T-helper 1 cell treated with Interleukin-12 subunit alpha and Interleukin-12 subunit beta and Interleukin-4 antibody, amounts not matched to agents 30 ng/mL and 1 ng/mL, for 36 hours (primary cell): ENCODE measurements at regions not wholly inside any gene's neighbourhood (a gene's known extent, or its start where the extent isn't known, plus 50 kb on each side); places are given as distances from the start of the nearest gene placed in this dataset.
"Not testable (repeated sequence)": the region's sequence is repeated elsewhere in the genome, so short reads cannot be mapped to it uniquely, and the experiment has no call there.

Source experiments
- intact Hi-C: fragments of 100-400 bp; cut with micrococcal nuclease; formaldehyde crosslinking; loops from one replicate; pipeline ENCODE4 v1.15.1; 2024

DNA sequence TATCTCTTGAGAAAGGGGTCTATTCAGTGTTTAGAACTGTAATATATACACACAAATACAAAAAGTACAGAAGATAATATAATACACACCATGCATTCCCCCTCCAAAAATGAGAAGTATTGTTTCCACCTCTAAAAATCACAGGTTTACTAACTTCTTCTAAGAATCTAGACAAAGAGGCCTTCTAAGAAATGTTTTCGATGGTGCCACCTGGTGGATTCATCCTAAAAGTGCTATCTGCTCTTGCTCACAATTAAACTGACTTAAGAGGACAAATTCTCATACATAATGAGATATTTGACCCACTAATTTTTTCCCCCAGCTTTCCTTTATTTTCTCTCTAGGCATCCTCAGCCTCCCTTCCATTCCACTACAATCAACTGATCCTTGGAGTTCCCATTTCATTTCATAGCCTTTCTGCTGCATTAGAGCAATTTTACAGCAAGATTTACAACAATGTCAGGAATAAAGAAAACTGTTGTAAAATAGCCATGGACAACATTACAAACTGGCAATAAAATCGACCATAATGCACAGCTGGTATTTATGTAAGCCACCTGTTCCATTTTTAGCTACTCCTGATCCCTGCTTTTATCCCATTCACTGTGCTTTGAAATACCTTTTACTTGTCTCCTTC, 124.6 kb downstream of the ARRDC4 start:
- intact Hi-C loops, result loop anchor here (1.0 kb wide), 2 partner anchors 93 to 176 kb away; no protein-coding TSS in a partner anchor

DNA sequence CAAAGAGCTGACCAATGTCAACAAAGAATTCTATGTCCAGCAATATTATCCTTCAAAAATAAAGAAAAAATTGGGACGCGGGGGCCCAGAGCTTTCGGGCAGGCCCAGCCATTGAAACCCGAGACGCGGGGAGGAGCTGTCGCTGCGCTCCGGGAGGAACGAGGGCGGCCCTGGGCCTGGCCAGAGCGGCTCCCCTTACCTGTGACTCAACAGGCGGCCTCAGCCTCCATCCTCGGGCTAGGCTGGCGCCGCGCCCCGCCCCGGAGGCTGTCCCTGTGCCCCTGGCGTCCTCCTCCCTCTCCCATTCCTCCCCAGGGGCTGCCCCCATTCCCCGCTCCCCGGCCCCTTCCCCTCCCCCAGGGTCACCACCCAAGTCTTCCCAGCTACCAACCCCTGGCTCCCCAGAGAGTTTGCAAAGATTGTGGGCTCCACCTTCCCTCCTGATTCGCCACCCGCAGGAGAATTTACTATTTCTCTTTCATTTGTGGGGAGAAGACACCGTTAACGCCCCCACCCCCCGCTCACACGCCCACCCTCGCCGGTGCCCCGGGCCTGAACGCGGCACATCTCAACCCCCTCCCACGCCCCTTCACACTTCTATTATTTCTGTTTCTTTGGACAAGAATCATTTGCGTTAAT, 127.9 kb downstream of the ARRDC4 start:
- intact Hi-C loops, result not testable (repeated sequence)

DNA sequence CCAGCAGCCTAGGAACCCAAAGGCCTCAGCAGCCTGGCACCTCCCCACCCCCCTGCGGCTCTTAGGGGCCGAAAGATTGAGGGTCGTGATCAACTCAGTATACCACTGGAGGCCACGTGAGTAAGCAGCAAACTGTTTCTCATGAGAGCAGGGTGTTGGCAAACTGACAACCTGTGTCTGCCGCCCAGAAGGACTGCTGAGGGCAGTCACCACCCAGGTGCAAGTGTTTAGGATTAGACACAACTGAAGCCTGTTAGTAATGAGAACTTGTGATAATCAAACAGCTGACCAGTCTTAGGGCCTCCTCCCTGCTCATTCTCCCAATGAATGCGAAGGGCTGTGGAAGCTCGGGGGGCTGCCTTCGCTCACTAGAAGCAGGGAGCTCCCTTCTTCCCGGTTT, 128.8 kb downstream of the ARRDC4 start:
- intact Hi-C loops, result not testable (repeated sequence)

DNA sequence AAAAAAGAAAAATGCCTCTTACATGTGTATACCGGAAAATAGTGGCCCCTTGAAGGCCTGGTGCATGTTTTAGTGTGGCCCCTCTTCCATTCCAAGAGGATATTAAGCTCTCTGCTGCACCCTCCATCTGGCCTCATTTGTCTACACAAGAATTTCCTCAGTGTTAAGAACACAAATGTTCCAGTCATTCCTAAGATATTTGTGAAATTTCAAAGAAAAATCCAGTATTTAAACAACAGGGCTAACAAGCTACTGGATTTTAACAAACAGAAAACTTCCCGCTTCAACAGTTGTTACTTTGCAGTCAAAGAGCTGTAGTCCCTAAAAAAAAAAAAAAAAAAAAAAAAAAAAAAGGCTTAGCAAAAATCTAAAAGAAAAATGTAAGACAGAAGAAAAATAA, 137.5 kb downstream of the ARRDC4 start:
- intact Hi-C loops, result not testable (repeated sequence)

DNA sequence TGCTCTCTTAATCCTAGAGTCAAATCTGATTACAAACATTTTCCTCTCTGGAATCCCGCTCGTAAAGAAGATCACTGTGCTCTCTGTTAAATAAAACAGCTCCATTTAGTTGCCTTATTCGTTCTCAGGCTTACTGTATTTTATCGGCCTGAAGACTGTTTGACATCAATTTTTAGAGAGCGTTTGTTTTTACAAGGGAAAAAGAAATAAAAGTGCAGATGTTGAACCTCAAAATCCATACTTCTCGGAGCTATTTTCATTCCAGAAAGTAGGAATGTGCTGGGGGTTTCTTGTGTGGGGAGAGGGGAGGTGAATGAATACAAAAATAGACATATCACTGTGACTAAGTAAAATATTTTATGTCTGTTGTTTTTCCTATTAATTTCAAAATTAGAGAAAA, 140.1 kb downstream of the ARRDC4 start:
- intact Hi-C loops, result not testable (repeated sequence)

DNA sequence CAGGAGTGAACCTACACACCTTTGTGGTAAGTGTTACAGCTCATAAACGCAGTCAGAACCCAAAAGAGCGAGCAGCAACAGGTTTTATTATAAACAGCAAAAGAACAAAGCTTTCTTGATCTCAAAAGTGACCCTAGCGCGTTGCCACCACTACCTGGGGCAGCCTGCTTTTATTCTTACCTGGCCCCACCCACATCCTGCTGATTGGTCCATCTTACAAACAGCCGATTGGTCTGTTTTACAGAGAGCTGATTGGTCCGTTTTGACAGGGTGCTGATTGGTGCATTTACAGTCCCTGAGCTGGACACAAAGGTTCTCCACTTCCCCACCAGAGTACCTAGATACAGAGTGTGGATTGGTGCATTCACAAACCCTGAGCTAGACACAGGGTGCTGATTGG, 143.1 kb downstream of the ARRDC4 start:
- intact Hi-C loops, result no loop called here

DNA sequence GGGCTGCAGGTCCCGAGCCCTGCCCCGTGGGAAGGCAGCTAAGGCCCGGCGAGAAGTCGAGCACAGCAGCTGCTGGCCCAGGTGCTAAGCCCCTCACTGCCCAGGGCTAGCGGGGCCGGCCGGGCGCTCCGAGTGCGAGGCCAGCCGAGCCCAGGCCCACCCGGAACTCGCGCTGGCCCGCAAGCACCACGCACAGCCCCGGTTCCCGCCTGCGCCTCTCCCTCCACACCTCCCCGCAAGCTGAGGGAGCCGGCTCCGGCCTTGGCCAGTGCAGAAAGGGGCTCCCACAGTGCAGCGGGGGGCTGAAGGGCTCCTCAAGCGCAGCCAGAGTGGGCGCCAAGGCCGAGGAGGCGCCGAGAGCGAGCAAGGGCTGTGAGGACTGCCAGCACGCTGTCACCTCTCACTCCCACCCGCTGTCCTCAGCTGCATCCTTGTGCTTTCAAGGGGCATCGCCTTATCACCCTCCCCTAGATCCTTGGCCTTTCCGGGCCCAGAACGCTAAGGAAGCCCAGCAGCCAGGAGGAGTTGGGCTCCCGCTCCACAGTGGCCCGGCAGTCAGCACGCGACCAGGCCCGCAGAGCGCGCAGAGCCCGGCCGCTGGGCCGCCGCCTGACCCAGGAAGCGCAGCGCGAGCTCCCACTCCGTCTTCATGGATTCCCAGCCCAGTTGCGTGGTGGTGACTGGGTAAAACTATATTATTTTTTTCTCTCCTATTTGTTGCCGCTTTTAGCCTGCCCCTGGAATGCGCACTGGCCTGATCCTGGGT, 144.1 kb downstream of the ARRDC4 start:
- intact Hi-C loops, result not testable (repeated sequence)

DNA sequence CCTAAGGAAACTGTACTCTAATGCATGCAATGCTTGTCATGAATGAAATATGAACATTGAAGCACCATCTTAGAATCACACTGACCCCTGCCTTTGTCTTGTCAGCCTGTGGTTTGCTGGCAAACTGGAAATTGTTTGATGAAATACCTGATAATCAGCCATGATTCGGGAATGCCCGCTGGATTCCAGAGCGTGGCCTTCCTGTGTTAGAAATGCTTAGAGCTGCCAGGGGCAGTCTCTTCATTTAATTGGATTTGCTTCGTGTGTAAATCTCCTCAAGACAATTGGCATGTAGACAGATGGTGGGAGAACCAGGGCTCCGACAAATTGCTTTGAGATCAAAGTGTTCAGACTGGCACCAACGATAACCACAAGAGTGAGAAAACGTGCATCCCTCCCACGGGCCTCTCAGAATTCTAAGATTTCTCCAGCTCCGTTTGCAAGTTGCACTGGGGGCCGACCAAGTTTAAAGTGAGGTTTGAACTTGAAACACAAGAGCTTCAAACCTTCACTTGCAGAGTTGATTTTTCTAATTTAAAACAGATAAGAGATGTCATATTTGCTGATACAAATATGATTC, 146.2 kb downstream of the ARRDC4 start:
- intact Hi-C loops, result not testable (repeated sequence)

DNA sequence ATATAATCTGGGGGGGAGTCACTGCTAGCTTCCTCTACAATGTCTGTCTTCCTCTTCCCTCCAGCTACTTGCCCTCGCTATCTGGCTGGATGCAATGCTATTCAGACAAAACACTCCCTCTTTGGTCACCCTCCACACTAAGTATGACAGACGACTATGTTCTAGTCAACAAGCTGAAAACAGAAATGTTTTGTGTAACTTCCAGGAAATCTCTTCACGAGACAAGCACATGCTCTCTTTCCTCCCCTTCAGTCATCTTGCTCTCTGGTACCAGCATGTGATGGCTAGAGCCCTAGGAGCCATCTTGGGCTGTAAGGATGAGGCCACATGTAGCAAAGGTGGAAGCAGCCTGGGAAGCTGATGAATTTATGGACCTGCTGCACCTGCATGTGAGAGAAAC, 151.3 kb downstream of the ARRDC4 start:
- intact Hi-C loops, result no loop called here

DNA sequence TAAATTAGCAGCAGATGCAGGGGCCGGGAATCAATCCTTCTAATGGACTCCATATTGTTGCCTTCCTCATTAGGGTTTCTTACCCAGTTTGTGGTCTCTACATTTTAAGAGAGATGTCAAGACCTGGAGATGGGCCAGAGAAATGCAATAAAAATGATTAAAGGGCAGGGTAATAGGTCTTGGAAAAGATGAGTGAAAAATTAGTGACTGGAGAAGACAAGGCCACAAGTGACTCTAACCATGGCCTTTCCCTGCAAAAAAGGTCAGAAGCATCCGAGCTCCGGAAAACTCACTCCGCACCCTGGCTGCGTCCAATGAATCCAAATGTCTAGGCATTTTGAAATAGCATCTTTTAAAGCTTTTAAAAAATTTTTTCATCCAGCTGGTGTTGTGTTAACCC, 152.8 kb downstream of the ARRDC4 start:
- intact Hi-C loops, result no loop called here

DNA sequence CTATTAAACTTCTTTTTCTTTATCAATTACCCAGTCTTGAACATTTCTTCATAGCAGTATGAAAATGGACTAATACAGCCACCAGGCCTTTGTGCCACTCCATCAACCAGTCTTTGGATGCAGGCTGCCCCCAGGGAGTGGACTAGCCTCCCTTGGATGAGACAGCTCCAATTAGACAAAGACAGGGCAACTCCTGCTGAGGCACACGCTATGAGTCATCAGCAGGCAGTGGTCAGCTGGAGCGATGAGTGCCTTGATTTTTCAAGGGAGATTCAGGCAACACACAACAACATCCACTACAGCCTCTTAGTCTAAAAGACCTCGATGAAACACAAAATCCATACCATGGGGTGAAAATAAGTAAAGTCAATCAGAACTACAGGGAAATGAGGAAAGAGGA, 160.1 kb downstream of the ARRDC4 start:
- intact Hi-C loops, result no loop called here

DNA sequence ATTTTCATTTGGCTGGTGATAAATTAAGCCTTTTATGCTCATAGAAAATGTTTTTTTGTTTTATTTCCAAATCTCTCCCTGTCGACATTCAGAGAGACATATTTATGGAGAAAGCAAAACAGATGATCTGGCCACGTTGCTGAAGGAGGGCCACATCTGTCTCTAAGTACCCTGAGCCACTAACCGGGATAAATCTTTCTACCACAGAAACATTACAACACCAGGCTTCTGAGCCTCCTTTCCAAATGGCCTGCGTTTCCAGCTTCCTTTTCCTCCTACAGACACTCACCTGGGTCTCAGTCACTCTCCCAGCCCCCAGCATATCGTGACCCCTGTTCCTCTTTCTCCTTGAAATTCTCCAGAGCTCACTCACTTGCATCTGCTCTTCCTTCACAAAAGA, 161.0 kb downstream of the ARRDC4 start:
- intact Hi-C loops, result no loop called here

DNA sequence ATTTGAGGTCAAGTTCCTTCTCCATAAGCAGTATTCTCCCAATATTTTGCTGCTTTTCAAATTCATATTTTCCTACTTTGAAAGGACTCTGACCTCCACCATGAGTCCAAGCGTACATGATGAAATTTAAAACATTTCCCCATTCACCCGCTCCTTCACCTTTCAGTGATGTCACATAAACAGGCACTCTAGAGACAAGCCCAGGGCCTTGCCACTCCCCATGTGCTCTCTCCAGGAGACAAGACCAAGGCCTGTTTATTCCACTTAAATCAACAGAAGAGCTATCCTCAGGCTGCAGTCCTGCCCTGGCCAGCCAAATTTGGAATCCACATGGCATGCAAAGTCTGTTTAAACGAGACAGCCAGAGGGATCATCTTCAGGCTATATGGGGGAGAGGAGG, 161.5 kb downstream of the ARRDC4 start:
- intact Hi-C loops, result no loop called here

DNA sequence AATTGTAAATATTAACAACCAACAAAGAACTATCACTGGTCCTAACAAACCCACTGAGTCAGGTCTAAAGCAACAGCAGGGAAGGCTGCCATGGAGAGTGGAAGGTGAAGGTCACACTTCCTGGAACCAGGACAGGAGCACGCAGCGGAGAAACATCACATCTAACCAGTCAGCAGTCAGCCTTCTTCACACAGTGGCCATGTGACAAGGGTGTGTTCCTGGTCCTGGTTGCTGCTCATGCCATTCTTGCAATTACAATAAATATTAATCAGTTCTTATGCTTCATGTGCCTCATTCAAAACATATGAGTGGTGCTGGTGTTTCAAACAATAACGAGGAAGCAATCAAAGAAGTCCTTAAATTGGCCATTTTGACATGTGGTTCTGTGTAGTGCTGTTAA, 162.8 kb downstream of the ARRDC4 start:
- intact Hi-C loops, result no loop called here

DNA sequence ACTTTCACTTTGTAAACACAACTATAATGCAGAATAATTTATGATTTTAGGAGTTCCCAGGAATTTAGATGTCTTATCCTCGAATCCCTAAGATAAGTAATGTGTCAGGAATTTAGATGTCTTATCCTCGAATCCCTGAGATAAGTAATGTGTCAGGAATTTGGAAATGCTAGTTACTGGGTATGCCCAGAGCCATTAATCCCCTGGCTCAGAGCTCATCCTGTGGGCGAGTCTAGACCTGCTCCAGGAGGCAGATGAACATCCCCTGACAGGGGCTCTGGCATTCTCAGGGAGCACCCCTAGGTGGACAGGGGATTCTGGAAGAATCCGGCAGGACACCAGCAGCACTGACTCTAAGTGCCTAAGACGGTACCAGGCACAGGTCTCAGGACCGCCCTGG, 163.3 kb downstream of the ARRDC4 start:
- intact Hi-C loops, result no loop called here

DNA sequence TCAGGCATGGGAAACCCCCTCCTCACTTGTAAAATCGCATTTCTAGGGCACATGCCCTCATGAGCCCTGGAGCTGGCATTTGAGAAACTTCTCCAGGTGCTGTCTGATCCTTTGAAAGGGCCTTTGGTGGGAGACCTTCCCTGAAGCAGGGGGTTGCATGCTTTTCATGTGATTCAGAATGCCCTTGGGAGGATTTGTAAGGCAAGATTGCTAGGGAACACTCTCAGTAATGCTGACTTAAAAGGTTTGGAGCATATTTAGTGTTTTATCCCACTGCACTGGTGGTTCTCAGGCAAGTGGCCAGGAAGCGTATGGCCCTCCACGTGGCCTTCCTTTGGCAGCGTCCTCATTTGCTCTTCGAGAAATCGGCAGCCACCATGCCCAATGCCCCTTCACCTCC, 164.1 kb downstream of the ARRDC4 start:
- intact Hi-C loops, result no loop called here

DNA sequence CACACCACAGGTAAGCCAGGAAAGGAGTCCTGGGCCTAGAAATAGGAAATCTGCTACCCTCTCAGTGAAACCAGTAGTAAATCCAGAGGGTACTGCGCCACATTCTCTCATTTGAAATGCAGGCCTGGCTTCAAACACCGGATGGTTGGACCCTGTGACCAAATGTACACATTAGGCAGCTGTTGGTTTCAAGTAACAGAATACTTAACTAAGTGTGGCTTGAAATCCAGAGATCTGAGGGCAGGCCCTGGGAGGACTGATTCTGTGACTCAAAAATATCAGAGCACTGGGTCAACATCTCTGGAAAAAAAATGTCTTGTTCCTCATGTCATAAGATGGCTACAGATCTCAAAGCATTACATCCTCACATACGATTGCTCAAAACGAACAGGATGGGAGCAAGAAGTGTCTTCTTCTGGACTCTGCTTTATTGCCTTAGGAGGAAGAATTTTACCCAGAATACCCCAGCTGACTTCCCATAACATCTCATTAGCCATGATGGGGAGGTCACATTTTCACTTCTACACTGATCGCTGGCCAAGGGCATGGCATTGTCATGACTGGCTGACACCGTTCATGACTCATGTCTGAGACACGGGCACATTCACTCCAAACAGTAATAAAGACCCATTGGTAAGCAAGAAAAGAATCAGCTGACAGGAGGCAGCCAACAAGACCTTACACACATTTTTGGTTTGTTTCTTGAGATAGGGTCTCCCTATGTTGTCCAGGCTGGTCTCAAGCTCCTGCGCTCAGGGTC, 166.0 kb downstream of the ARRDC4 start:
- intact Hi-C loops, result no loop called here

DNA sequence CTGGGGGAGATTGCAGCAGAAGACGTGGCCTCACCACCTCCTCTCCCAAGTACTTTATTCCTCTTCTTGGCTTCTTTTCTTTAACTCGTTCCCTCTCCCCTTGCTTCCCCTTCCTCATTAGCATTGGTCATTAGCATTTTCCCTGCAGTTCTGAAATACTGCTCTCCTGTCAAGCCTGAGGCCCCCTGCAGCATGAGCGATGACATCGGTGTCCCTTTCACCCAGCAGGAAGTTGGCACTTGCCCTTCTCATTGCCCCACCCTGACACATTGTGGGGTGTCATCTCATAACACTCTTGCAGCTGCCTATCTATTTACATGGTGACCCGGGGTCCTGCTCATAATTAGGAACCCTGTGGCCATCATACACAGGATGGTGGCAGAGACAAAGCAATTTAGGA, 167.1 kb downstream of the ARRDC4 start:
- intact Hi-C loops, result no loop called here

DNA sequence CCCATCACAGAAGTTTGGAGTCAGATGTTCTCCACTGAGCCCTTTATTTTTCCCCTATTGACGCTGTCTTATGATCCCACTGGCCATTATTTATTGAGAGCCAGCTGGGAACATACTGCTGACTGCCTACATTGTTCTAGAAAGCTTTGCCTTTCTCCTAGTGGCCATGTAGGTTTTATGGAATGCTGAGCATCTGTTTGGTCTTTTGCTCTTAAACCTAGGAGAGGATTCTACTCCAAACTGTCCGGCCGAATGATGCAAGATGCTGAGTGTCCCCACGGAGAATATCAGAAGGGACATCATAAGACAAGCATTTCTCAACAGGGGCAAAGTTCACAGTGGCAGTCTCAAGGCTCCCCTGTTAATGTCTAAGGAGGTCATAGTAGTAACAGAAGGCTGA, 171.4 kb downstream of the ARRDC4 start:
- intact Hi-C loops, result no loop called here

DNA sequence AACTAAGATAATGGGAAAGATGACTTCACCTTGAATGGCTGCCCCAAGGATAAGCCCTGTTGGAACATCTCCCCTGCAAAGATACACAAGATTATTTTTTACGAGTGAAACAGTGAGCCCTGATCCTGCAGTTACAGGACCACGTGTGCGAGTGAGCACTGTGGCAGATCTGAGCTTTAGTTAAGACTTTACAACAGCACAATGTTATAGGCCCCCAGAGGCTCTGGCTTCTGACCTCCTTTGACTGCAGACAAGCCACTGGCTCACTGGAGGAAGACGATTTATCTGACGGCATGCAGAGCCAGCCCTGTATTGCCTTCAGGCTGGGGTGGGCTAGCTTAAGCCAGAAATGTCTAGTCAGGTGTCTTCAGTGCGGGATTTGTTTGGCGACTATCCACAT, 174.4 kb downstream of the ARRDC4 start:
- intact Hi-C loops, result no loop called here

DNA sequence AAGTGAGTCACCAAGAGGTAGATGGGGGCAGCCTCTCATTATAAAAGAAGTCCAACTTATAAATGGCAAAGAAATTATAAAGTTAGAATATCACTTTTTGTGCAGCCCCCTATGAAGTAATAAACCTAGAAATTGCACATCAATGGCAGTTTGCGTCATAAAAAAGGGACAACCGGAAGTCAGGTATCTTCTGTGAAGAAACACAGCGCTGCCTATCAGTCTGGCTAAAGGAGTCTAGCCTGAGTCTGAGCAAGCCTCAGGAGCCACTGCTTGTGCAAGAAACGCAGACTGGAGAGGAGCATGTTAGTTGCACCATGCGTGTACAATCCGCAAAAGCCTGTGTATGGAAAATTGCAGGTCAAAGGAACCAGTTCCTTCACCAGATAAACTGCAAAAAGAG, 178.4 kb downstream of the ARRDC4 start:
- intact Hi-C loops, result no loop called here

DNA sequence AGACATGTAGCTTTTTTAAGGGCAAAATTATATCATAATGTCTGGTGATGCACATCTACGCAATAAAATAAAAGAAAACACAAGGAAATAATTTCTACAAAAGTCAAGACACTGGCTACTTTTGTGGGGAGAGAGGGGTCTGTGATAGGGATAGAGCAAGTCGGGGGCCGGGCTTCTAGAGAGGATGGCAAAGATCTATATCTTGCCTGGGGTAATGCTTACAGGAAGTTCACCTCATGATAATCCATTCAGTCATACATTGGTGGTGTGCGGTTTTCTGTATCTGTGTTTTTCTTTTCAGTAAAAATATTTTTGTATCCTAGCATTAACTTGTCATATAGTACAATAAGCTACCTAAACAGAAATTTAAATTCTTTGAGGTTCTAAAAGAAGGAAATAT, 178.8 kb downstream of the ARRDC4 start:
- intact Hi-C loops, result no loop called here
